Right renal cortex interstitium (tissue), 3 donors: ENCODE measurements at regions not wholly inside any gene's neighbourhood (a gene's known extent, or its start where the extent isn't known, plus 50 kb on each side); places are given as distances from the start of the nearest gene placed in this dataset.
"Not testable (repeated sequence)": the region's sequence is repeated elsewhere in the genome, so short reads cannot be mapped to it uniquely, and the experiment has no call there.

Experiments used
- DNase-seq, 3 donors: peaks; one replicate each; pipeline ENCODE4 v3.0.0-alpha.2; 2013; ENCODE audit warnings: low read depth in 3 of 3, low spot score in 2 of 3

DNA sequence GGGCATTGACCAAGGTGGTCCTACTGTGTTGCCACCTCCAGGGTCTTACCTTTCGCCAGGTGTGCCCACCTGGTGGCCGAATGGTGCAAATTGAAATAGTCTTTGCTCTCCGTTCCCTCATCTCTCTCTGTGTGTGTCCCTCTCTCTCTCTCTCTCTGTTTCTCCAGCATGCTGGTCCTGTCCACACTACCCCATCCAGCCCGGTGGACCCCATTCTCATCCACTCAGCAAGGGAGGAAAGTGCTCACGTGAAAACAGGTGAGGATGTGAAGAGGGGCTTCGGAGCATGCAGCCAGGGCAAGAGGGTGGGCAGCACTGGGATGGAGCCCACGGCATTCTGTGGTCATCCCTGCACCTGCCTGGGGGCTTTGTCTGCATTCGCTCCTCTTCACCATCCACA lies 150.1 kb downstream of the CRLF2 start:
- DNase-seq, result no peak

- DNase-seq, result no peak
These were observed 151.9 kb downstream of the CRLF2 start for GRCh38 chrX:1060562-1060960.

DNA sequence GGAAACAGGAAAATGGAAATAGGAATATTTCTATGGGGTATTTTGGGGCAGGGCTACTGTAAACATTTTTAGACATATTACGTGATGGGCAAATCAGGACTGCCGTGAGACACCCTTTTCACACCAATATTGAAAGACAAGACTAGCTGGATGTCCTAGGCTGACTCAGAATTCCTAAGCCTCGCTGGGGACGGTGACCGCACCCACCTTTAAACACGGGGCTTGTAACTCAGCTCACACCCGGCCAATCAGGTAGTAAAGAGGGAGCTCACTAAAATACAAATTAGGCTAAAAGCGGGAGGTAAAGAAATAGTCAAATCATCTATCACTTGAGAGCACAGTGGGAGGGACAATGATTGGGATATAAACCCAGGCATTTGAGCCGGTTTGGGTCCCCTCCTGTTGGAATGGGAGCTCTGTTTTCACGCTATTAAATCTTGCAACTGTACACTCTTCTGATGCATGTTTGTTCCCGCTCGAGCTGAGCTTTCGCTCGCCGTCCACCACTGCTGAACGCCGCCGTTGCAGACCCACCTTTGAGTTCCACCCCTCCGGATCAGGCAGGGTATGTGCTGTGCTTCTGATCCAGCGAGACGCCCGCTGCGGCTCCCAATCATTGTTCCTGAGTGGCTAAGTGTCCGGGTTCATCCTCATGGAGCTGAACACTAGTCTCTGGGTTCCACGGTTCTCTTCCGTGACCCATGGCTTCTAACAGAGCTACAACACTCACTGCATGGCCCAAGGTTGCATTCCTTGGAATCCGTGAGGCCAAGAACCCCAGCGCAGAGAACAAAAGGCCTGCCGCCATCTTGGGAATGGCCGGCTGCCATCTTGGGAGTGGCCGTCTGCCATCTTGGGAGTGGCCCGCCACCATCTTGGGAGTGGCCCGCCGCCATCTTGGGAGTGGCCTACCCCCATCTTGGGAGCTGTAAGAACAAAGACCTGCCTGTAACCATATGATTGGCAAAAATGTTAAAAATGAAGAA lies 152.6 kb downstream of the CRLF2 start:
- no peak for DNase-seq

DNA sequence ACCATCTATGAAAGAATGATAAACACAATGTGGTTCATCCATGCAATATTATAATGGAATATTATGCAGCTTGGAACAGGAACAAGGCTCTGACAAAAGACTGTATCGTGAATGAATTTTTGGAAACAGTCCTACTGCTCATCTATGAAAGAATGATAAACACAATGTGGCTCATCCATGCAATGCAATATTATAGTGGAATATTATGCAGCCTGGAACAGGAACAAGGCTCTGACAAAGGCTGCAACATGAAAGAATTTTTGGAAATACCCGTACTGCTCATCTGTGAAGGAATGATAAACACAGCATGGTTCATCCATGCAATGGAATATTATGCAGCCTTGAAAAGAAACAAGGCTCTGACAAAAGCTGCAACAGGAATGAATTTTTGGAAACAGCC lies 158.8 kb downstream of the CRLF2 start:
- not testable (repeated sequence) for DNase-seq

GRCh38 chrX:1053072-1053471 lies 159.4 kb downstream of the CRLF2 start:
- DNase-seq, result no peak

DNA sequence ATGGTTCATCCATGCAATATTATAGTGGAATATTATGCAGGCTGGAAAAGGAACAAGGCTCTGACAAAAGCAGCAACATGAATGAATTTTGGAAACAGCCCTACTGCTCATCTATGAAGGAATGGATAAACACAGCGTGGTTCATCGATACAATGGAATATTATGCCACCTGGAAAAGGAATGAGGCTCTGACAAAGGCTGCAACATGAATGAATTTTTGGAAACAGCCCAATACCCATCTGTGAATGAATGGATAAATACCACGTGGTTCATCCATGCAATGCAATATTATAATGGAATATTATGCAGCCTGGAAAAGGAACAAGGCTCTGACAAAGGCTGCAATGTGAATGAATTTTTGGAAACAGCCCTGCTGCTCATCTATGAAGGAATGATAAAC lies 160.4 kb downstream of the CRLF2 start:
- no peak for DNase-seq

- no peak for DNase-seq
These were observed 161.0 kb downstream of the CRLF2 start for GRCh38 chrX:1051421-1051820.

DNA sequence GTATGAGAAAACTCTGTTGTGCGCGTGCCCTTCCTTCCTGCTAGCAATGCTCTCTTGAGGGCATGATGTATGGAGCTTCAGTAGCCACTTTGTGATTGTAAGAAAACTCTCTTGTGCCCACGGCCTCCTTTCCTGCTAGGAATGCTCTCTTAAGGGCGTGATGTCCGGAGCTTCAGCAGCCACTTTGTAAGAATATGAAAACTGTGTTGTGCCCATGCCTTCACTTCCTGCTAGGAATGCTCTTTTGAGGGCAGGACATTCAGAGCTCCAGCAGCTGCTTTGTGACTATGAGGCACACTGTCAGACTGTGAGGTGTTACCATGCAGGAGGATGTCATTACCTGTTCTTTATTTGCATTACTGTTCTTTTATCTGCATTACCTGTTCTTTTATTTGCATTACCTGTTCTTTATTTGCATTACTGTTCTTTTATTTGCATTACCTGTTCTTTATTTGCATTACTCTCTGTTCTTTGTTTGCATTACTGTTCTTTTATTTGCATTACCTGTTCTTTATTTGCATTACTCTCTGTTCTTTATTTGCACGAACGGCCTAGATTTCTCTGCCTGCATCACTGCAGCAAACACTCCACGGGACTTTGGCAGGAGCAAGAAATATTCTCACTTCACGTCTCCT lies 166.7 kb downstream of the CRLF2 start:
- DNase-seq, result no peak

DNA sequence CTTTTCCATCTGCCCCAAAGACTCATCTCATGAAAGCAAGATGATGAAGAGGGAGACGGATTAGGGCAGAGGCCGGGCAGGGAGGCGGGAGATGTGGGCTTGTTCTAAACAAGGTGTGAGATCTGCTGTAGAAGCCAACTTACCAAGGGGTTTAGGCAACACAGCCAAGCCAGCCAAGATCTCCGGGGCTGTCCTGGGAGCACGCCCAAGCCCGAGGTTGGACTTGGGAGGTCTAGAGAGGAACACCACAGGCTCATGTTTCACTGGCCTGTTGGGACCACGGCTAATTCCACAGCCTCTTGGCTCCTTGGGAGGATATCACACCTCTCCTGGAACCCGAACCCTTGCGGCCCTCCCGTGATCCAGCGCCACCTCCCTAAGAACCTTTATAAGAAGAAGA lies 171.4 kb downstream of the CRLF2 start:
- DNase-seq, result no peak

- DNase-seq, result not testable (repeated sequence)
These were observed 176.5 kb downstream of the CRLF2 start for GRCh38 chrX:1035931-1036330.

DNA sequence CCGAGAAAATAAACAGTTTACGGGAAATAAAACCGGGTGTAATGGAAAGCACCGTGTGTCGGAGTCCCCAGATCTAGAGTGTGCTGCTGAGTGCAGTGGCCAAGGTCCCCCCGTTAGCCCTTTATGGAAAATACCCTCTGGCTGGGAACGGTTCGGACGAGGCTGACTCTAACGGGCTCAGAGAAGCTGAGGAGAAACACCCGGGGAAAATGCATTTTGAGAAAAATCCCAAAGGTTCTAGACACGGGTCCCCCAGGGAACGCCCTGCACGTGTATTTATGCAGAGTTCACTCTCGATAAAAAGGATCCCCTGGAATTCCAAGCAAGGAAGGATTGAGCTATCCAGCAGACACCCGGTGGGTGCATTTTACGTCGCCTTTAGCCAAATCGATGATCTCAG lies 177.2 kb downstream of the CRLF2 start:
- no peak for DNase-seq

- DNase-seq, result no peak
These were observed 177.7 kb downstream of the CRLF2 start for GRCh38 chrX:1034717-1035116.

GRCh38 chrX:1031521-1032430 lies 180.7 kb downstream of the CRLF2 start:
- DNase-seq, result no peak

DNA sequence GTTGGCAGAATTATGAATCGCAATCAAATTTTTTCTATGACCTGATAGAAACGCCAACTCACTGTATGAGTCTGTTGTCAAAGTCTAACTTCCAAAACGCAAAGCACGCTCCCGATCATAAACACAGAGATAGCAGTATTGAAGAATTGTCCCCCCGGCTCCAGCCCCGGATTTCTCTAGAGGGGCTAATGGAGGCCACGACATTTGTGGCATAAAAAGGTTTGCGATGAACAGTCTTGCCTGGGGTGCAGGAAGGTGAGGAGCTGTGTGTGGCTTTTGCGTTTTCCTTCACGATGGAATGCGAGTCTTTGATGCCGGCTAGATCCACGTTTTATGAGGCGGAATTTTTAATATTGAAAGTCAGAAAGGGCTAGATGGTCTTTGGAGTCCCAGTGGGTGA lies 183.0 kb downstream of the CRLF2 start:
- no peak for DNase-seq

GRCh38 chrX:1027680-1028079 lies 184.8 kb downstream of the CRLF2 start:
- no peak for DNase-seq

DNA sequence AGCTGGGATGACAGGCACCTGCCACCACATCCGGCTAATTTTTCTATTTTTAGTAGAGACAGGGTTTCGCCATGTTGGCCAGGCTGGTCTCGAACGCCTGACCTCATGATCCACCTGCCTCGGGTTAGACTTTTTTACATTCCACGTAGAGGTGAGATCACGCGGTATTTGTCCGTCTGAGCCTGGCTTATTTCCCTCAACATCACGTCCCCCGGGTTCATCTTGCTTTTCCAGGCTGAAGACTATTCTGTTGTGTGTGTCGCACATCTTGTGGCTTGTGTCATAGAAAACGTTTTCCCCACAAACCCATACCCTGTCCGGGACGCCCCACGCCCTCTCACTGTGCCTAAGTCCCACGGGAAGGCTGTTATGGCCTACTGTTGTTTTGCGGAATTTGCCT lies 185.3 kb downstream of the CRLF2 start:
- DNase-seq, result no peak

GRCh38 chrX:1026263-1027015 lies 186.0 kb downstream of the CRLF2 start:
- DNase-seq, result no peak

GRCh38 chrX:1025413-1025812 lies 187.0 kb downstream of the CRLF2 start:
- DNase-seq, result no peak

DNA sequence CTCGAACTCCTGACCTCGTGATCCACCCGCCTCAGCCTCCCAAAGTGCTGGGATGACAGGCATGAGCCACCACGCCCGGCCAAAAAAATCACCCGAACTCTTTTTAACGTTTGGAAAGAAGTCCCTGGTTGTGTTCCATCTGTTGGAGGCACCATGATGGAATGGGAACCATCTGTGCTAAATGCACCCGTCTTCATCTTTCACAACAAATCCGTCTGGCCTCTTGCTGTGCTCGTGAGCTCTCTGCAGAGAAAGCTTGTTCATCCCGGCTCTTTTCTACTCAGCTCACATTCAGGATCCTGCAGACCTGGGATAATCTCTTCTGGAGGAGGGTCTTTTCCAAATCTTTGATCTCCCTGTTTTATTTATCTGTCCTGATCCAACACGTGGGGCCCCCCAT lies 188.8 kb downstream of the CRLF2 start:
- no peak for DNase-seq

DNA sequence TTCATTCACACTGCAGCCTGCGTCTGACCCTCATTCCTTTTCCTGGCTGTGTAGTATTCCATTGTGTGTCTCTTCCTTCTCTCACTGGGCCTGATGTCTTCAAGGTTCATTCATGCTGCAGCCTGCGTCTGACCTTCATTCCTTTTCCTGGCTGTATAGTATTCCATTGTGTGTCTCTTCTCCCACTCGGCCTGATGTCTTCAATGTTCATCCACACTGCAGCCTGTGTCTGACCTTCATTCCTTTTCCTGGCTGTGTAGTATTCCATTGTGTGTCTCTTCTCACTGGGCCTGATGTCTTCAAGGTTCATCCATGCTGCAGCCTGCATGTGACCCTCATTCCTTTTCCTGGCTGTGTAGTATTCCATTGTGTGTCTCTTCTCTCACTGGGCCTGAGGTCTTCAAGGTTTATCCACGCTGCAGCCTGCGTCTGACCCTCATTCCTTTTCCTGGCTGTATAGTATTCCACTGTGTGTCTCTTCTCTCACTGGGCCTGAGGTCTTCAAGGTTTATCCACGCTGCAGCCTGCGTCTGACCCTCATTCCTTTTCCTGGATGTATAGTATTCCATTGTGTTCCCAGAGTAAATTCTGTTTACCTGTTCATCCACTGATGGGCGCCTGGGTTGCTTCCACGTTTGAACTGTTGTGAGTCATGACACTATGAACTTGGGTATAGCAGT lies 191.0 kb downstream of the CRLF2 start:
- DNase-seq, result not testable (repeated sequence)
